B cell (primary cell): ENCODE measurements at regions not wholly inside any gene's neighbourhood (a gene's known extent, or its start where the extent isn't known, plus 50 kb on each side); places are given as distances from the start of the nearest gene placed in this dataset.

Source experiments
- ATAC-seq: fragments of 200-7000 bp; cut with Tn5 transposase; one replicate; pipeline ENCODE4 v1.10.0; 2021; ENCODE audit warnings: low read depth, mild to moderate bottlenecking, moderate number of reproducible peaks, moderate library complexity
- CTCF ChIA-PET: fragments of 350-600 bp; sonication (Branson Sonifier 250); formaldehyde crosslinking; loops from one replicate; lab custom pipeline; 2021; ENCODE audit warnings: antibody characterized with exemption, inconsistent platforms; lab: Charles Lee
- POLR2A ChIA-PET: fragments of 350-600 bp; sonication (Branson Sonifier 250); formaldehyde crosslinking; loops from one replicate; lab custom pipeline; 2021; ENCODE audit warnings: antibody characterized with exemption; lab: Charles Lee
- DNase-seq: peaks from one replicate; pipeline ENCODE4 v3.0.0; 2013
- H2AFZ ChIP-seq: 2 replicates; pipeline ENCODE4 v1.6.1; 2012; ENCODE audit warnings: mild to moderate bottlenecking, low read depth, low read length; ENCODE audit not compliant: insufficient read depth, poor library complexity, severe bottlenecking
- H3K27ac ChIP-seq, 2 donors: 1 replicate in 1 of 2; 2 replicates in 1 of 2; pipeline ENCODE4 v1.5.1; 2012 to 2013; ENCODE audit warnings: low read length in 2 of 2, mild to moderate bottlenecking in 2 of 2, moderate library complexity in 1 of 2
- H3K27me3 ChIP-seq, 4 experiments: fragments of 200-600 bp in 1 of 4; sonication (generic) in 1 of 4; replicated peaks in 1 of 4; 1 replicate in 2 of 4; 2 replicates in 2 of 4; pipeline versions ENCODE4 v1.6.1 to v1.7.0; 2013 to 2016; ENCODE audit warnings: low read length in 3 of 4, mild to moderate bottlenecking in 2 of 4, mixed read lengths in 1 of 4, moderate library complexity in 1 of 4; ENCODE audit not compliant: insufficient read depth in 4 of 4, control insufficient read depth in 3 of 4; ENCODE audit errors: control extremely low read depth in 1 of 4
- H3K36me3 ChIP-seq, 2 experiments: replicated peaks in 1 of 2; 1 replicate in 1 of 2; 2 replicates in 1 of 2; pipeline versions ENCODE4 v1.6.1 to v1.7.1; 2013; ENCODE audit warnings: low read length in 1 of 2; ENCODE audit not compliant: insufficient read depth in 2 of 2, control insufficient read depth in 1 of 2; ENCODE audit errors: control extremely low read depth in 1 of 2, extremely low read depth in 1 of 2
- H3K4me1 ChIP-seq, 2 donors: fragments of 200-600 bp in 1 of 2; sonication (generic) in 1 of 2; 1 replicate in 1 of 2; 2 replicates in 1 of 2; pipeline versions ENCODE4 v1.5.1 to v1.6.1; 2013 to 2017; ENCODE audit warnings: low read length in 2 of 2; ENCODE audit not compliant: control insufficient read depth in 2 of 2, insufficient read depth in 2 of 2
- H3K4me2 ChIP-seq: replicated peaks from 2 replicates; pipeline ENCODE3; 2012; ENCODE audit warnings: mild to moderate bottlenecking, low read depth, low read length; ENCODE audit not compliant: poor library complexity, severe bottlenecking
- H3K4me3 ChIP-seq, 5 experiments: fragments of 200-600 bp in 1 of 5; sonication (generic) in 1 of 5; 1 replicate in 3 of 5; 2 replicates in 2 of 5; pipeline versions ENCODE4 v1.5.1 to v1.7.0; 2011 to 2016; ENCODE audit warnings: low read length in 4 of 5, mild to moderate bottlenecking in 4 of 5, low read depth in 2 of 5, control low read depth in 1 of 5, moderate library complexity in 1 of 5; ENCODE audit not compliant: insufficient read depth in 1 of 5; ENCODE audit errors: control extremely low read depth in 1 of 5, extremely low read depth in 1 of 5
- H3K79me2 ChIP-seq: fragments of 200-600 bp; sonication (generic); one replicate; pipeline ENCODE4 v1.6.0; 2016; ENCODE audit warnings: low read length; ENCODE audit not compliant: control insufficient read depth, insufficient read depth
- H3K9ac ChIP-seq: fragments of 200-600 bp; sonication (generic); 2 replicates; pipeline ENCODE4 v1.6.1; 2017; ENCODE audit warnings: mild to moderate bottlenecking, low read length, moderate library complexity
- H3K9me3 ChIP-seq, 3 donors: one replicate each; pipeline versions ENCODE4 v1.6.1 to v1.7.1; 2013; ENCODE audit warnings: low read length in 2 of 3; ENCODE audit not compliant: control insufficient read depth in 2 of 3, insufficient read depth in 1 of 3; ENCODE audit errors: control extremely low read depth in 1 of 3
- H4K20me1 ChIP-seq: 2 replicates; pipeline ENCODE4 v1.6.0; 2012; ENCODE audit warnings: mild to moderate bottlenecking, low read length; ENCODE audit not compliant: insufficient read depth, control insufficient read depth, poor library complexity, severe bottlenecking
- H3K27ac Mint-ChIP-seq: one replicate; pipeline ENCODE4 v1.8.0; 2021; ENCODE audit warnings: mixed read lengths
- H3K27me3 Mint-ChIP-seq: one replicate; pipeline ENCODE4 v1.8.0; 2021; ENCODE audit warnings: mixed read lengths
- H3K4me1 Mint-ChIP-seq: one replicate; pipeline ENCODE4 v1.8.0; 2021; ENCODE audit warnings: mixed read lengths
- H3K4me3 Mint-ChIP-seq: one replicate; pipeline ENCODE4 v1.8.0; 2021; ENCODE audit warnings: mixed read lengths
- H3K9me3 Mint-ChIP-seq: one replicate; pipeline ENCODE4 v1.8.0; 2022; ENCODE audit warnings: mixed read lengths; ENCODE audit not compliant: insufficient read depth
- EZH2 ChIP-seq: IDR thresholded peaks from 2 replicates; pipeline ENCODE4 v1.6.1; 2012; ENCODE audit warnings: borderline replicate concordance, low read depth, mild to moderate bottlenecking, moderate library complexity, low read length; ENCODE audit not compliant: insufficient read depth, poor library complexity, severe bottlenecking
- WGBS: methylation state at CpG from one replicate; pipeline ENCODE4 v1.1.5; 2013; ENCODE audit warnings: missing lambda C conversion rate; ENCODE audit not compliant: insufficient coverage; 5-methylcytosine and 5-hydroxymethylcytosine counted together
- intact Hi-C: fragments of 100-400 bp; cut with micrococcal nuclease; formaldehyde crosslinking; loops from one replicate; pipeline ENCODE4 v1.10.0; 2022
- TF ChIP-seq, protein P1 (sequence below): fragments of 200-600 bp; IDR thresholded peaks from one replicate; pipeline ENCODE4 v1.8.0; 2022; ENCODE audit warnings: antibody characterized with exemption, mild to moderate bottlenecking

DNA sequence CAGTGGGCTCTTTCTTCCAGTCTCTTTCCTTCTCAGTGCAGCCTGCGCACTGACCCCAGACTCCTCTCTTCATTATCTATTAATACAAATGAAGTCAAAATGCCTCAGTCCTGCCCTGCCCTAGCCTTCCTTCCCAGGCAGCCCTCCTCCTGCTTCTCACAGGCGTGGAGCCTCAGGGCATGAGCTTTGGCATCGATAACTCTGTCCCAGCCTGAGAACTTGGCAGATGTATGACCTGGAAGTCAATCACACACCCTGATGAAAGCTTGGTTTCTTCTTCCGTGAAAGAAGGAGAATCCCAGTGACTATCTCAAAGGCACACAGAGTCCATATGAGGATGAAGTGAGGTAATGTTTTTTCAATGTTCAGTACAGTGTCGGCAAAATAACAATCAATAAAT lies 600.7 kb upstream of the ID2 start:
- 92% methylated on average over 4 of the region's 5 CpGs for WGBS
- Mint-ChIP-seq H3K27ac (no peak overlapping the region), H3K9me3 (no peaks in the 10 kb centered on the region)

DNA sequence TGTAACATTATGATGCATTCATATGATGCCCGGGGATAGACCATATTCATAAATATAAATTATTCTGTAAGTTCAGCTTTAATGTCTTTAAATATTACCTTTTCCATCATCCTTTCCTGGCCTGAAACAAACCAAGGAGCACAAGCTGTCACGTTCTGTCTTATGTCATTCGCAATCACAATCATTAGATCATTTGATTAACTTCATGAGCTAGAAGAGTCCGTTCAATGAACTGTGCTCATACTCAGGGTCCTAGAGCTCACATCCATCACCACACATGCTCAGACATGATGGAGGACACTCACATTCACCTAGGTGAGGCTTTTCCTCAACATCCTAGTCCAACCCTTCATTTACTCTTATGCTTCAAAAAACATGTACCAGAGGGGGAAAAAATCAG lies 599.0 kb upstream of the ID2 start:
- intact Hi-C loops, result no loop called here
- Histone ChIP-seq H3K4me1 (no peaks in the 10 kb centered on the region), H3K36me3 (no peaks in the 10 kb centered on the region), H3K4me2 (no peak overlapping the region), H2AFZ (no peak overlapping the region), H3K9me3 (peaks cover 0 to 1% (median 0%) of the 10 kb centered on the region in 3 donors), H3K27ac (no peak overlapping the region), H3K4me3 (no peak overlapping the region), H4K20me1 (no peaks in the 10 kb centered on the region), H3K27me3 (no peaks in the 10 kb centered on the region), H3K79me2 (no peaks in the 10 kb centered on the region), H3K9ac (no peak overlapping the region)
- Mint-ChIP-seq H3K27ac (no peak overlapping the region), H3K9me3 (no peaks in the 10 kb centered on the region), H3K27me3 (peaks cover 17% of the 10 kb centered on the region), H3K4me3 (no peak overlapping the region), H3K4me1 (no peaks in the 10 kb centered on the region)
- DNase-seq (no peak), ATAC-seq (no peak)
- no peak for TF ChIP-seq EZH2
- TF ChIP-seq, protein P1, sequence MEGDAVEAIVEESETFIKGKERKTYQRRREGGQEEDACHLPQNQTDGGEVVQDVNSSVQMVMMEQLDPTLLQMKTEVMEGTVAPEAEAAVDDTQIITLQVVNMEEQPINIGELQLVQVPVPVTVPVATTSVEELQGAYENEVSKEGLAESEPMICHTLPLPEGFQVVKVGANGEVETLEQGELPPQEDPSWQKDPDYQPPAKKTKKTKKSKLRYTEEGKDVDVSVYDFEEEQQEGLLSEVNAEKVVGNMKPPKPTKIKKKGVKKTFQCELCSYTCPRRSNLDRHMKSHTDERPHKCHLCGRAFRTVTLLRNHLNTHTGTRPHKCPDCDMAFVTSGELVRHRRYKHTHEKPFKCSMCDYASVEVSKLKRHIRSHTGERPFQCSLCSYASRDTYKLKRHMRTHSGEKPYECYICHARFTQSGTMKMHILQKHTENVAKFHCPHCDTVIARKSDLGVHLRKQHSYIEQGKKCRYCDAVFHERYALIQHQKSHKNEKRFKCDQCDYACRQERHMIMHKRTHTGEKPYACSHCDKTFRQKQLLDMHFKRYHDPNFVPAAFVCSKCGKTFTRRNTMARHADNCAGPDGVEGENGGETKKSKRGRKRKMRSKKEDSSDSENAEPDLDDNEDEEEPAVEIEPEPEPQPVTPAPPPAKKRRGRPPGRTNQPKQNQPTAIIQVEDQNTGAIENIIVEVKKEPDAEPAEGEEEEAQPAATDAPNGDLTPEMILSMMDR, result no peak
- WGBS, result 100% methylated on average over 3 of the region's 4 CpGs
- ChIA-PET POLR2A (no interaction called here), CTCF (no interaction called here)

More for the DNA sequence above, 600.7 kb upstream of the ID2 start:
- Histone ChIP-seq H3K27ac (no peak overlapping the region), H3K4me3 (no peak overlapping the region), H3K4me1 (no peaks in the 10 kb centered on the region), H2AFZ (no peak overlapping the region), H4K20me1 (no peaks in the 10 kb centered on the region), H3K79me2 (no peaks in the 10 kb centered on the region), H3K36me3 (no peaks in the 10 kb centered on the region), H3K27me3 (no peaks in the 10 kb centered on the region), H3K9ac (no peak overlapping the region), H3K4me2 (no peak overlapping the region), H3K9me3 (peaks cover 0 to 8% (median 0%) of the 10 kb centered on the region in 3 donors)
- ATAC-seq, result no peak
- ChIA-PET POLR2A (no interaction called here), CTCF (no interaction called here)
- no peak for DNase-seq
- no peak overlapping the region for H3K4me3 Mint-ChIP-seq
- no peaks in the 10 kb centered on the region for H3K4me1 Mint-ChIP-seq
- H3K27me3 Mint-ChIP-seq, result peaks cover 17% of the 10 kb centered on the region
- intact Hi-C loops, result no loop called here
- no peak for TF ChIP-seq EZH2
- TF ChIP-seq, protein P1, result no peak
